HG03354 (cell line): ENCODE measurements at regions not wholly inside any gene's neighbourhood (a gene's known extent, or its start where the extent isn't known, plus 50 kb on each side); places are given as distances from the start of the nearest gene placed in this dataset.
A peak's percentile ranks its signal among the peaks of the same experiment; 100 is the strongest.

Source experiments
- ATAC-seq: cut with Tn5 transposase; IDR thresholded peaks from one replicate; pipeline ENCODE4 v1.9.1; 2021; ENCODE audit warnings: mild to moderate bottlenecking; ENCODE audit not compliant: unreplicated experiment, poor library complexity, severe bottlenecking

GRCh38 chr2:105150231-105150630, 91.3 kb upstream of the GPR45 start:
- no peak for ATAC-seq

GRCh38 chr2:105154119-105154818, 87.3 kb upstream of the GPR45 start:
- ATAC-seq = no peak

GRCh38 chr2:105156166-105156565, 85.4 kb upstream of the GPR45 start:
- no peak for ATAC-seq

- ATAC-seq = no peak
These were observed 83.5 kb upstream of the GPR45 start for GRCh38 chr2:105158002-105158401.

- no peak for ATAC-seq
These were observed 74.9 kb upstream of the GPR45 start for GRCh38 chr2:105166688-105167087.

- ATAC-seq = no peak
These were observed 73.0 kb upstream of the GPR45 start for GRCh38 chr2:105168543-105168942.

- no peak for ATAC-seq
These were observed 66.3 kb upstream of the GPR45 start for GRCh38 chr2:105175231-105175630.

- no peak for ATAC-seq
These were observed 65.1 kb upstream of the GPR45 start for GRCh38 chr2:105176429-105176828.

GRCh38 chr2:105177008-105177407, 64.5 kb upstream of the GPR45 start:
- no peak for ATAC-seq

GRCh38 chr2:105177536-105178254, 63.8 kb upstream of the GPR45 start:
- no peak for ATAC-seq

GRCh38 chr2:105179469-105180372, 61.8 kb upstream of the GPR45 start:
- no peak for ATAC-seq

- ATAC-seq = no peak
These were observed 61.0 kb upstream of the GPR45 start for GRCh38 chr2:105180491-105180972.

- ATAC-seq = no peak
These were observed 60.3 kb upstream of the GPR45 start for GRCh38 chr2:105181282-105181681.

- ATAC-seq = peak; percentile 59
These were observed 57.8 kb upstream of the GPR45 start for GRCh38 chr2:105183555-105184323.

- no peak for ATAC-seq
These were observed 57.1 kb upstream of the GPR45 start for GRCh38 chr2:105184420-105184819.

- ATAC-seq = no peak
These were observed 54.5 kb upstream of the GPR45 start for GRCh38 chr2:105186967-105187498.

GRCh38 chr2:105187531-105187930, 54.0 kb upstream of the GPR45 start:
- no peak for ATAC-seq

- ATAC-seq = no peak
These were observed 53.2 kb upstream of the GPR45 start for GRCh38 chr2:105188343-105188742.
